ENCODE measurements at regions not wholly inside any gene's neighbourhood (a gene's known extent, or its start where the extent isn't known, plus 50 kb on each side); places are given as distances from the start of the nearest gene placed in this dataset.

DNA sequence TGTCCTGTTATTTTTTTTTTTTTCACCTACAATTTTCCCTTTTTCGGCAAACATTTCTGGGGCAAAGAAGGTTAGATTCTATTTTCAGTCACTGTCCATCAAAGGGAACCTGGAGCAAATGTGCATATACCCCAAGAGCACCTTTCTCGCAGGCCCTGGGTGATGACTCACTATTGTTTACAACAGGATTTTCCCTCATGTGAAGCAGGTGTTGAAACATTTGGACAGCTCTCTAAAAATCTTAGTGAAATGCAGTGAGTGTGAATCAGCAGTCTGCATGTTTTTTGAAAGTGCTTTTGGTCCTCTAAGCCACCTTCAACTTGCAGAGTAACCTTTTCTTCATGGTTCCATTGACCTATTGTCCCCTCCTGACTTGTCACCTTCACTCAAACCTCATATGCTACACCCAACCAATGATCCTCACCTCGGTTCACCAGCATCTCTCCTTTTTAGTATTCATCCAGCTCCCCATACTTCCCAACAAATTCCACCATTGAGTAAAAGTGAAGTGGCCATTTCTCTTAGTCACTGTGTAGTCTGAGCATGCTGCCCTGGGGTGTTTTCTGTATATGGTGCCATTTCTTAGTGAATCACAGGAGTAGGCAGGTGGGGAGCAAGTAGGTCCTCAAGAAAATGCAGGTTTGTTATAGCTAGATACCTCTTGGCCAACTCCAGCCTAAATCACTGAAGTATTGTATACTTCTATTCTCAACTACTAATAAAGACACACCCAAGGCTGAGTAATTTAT lies 260.2 kb downstream of the BMP4 start:
- Histone ChIP-seq H2AFZ (no peak overlapping the region), H3K79me2 (replicated peaks; ENCODE audit: insufficient read depth) (no peaks in the 10 kb centered on the region), H3K27ac (ENCODE audit: low read depth) (no peak overlapping the region), H3F3A (replicated peaks; ENCODE audit: low read depth) (no peaks in the 10 kb centered on the region), H3K9me2 (ENCODE audit: insufficient read depth) (peaks cover 24% of the 10 kb centered on the region), H4K20me1 (replicated peaks; ENCODE audit: insufficient read depth) (no peaks in the 10 kb centered on the region), H3K27me3 (ENCODE audit: insufficient read depth) (no peaks in the 10 kb centered on the region), H3K36me3 (ENCODE audit: insufficient read depth) (no peaks in the 10 kb centered on the region), H3K4me3 (no peak overlapping the region), H3K4me2 (no peak overlapping the region), H3K4me1 (ENCODE audit: insufficient read depth) (no peaks in the 10 kb centered on the region)
- Mint-ChIP-seq H3K27me3 (ENCODE audit: insufficient read depth, low read depth, poor library complexity) (no peaks in the 10 kb centered on the region), H3K9me3 (no peaks in the 10 kb centered on the region), H3K36me3 (ENCODE audit: low read depth) (no peaks in the 10 kb centered on the region), H3K27ac (no peak overlapping the region; the same call in 1 of the 2 replicates), H3K4me3 (no peak overlapping the region), H3K4me1 (no peaks in the 10 kb centered on the region)
- TF ChIP-seq, protein P1, sequence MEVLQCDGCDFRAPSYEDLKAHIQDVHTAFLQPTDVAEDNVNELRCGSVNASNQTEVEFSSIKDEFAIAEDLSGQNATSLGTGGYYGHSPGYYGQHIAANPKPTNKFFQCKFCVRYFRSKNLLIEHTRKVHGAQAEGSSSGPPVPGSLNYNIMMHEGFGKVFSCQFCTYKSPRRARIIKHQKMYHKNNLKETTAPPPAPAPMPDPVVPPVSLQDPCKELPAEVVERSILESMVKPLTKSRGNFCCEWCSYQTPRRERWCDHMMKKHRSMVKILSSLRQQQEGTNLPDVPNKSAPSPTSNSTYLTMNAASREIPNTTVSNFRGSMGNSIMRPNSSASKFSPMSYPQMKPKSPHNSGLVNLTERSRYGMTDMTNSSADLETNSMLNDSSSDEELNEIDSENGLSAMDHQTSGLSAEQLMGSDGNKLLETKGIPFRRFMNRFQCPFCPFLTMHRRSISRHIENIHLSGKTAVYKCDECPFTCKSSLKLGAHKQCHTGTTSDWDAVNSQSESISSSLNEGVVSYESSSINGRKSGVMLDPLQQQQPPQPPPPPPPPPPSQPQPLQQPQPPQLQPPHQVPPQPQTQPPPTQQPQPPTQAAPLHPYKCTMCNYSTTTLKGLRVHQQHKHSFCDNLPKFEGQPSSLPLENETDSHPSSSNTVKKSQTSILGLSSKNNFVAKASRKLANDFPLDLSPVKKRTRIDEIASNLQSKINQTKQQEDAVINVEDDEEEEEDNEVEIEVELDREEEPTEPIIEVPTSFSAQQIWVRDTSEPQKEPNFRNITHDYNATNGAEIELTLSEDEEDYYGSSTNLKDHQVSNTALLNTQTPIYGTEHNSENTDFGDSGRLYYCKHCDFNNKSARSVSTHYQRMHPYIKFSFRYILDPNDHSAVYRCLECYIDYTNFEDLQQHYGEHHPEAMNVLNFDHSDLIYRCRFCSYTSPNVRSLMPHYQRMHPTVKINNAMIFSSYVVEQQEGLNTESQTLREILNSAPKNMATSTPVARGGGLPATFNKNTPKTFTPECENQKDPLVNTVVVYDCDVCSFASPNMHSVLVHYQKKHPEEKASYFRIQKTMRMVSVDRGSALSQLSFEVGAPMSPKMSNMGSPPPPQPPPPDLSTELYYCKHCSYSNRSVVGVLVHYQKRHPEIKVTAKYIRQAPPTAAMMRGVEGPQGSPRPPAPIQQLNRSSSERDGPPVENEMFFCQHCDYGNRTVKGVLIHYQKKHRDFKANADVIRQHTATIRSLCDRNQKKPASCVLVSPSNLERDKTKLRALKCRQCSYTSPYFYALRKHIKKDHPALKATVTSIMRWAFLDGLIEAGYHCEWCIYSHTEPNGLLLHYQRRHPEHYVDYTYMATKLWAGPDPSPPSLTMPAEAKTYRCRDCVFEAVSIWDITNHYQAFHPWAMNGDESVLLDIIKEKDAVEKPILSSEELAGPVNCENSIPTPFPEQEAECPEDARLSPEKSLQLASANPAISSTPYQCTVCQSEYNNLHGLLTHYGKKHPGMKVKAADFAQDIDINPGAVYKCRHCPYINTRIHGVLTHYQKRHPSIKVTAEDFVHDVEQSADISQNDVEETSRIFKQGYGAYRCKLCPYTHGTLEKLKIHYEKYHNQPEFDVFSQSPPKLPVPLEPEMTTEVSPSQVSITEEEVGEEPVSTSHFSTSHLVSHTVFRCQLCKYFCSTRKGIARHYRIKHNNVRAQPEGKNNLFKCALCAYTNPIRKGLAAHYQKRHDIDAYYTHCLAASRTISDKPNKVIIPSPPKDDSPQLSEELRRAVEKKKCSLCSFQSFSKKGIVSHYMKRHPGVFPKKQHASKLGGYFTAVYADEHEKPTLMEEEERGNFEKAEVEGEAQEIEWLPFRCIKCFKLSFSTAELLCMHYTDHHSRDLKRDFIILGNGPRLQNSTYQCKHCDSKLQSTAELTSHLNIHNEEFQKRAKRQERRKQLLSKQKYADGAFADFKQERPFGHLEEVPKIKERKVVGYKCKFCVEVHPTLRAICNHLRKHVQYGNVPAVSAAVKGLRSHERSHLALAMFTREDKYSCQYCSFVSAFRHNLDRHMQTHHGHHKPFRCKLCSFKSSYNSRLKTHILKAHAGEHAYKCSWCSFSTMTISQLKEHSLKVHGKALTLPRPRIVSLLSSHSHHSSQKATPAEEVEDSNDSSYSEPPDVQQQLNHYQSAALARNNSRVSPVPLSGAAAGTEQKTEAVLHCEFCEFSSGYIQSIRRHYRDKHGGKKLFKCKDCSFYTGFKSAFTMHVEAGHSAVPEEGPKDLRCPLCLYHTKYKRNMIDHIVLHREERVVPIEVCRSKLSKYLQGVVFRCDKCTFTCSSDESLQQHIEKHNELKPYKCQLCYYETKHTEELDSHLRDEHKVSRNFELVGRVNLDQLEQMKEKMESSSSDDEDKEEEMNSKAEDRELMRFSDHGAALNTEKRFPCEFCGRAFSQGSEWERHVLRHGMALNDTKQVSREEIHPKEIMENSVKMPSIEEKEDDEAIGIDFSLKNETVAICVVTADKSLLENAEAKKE (CRISPR knock-in tag; IDR thresholded peaks at IDR 0.05) = no peak
- TF ChIP-seq CTCF (conservative IDR thresholded peaks at IDR 0.05; ENCODE audit: low read depth in 2 of 2) (no peak), CREB1 (CRISPR knock-in tag; IDR thresholded peaks at IDR 0.05; ENCODE audit: low read depth) (no peak), NANOG (IDR thresholded peaks at IDR 0.05; ENCODE audit: borderline replicate concordance) (no peak), STAT1 (IDR thresholded peaks at IDR 0.05; ENCODE audit: unreplicated experiment) (no peak), EZH2 (IDR thresholded peaks at IDR 0.05; ENCODE audit: low read depth, unreplicated experiment) (no peak), POLR2AphosphoS5 (IDR thresholded peaks at IDR 0.05; ENCODE audit: low read depth) (no peak), ZNF331 (CRISPR knock-in tag; IDR thresholded peaks at IDR 0.05; ENCODE audit: low read depth) (no peak), JUNB (IDR thresholded peaks at IDR 0.05; ENCODE audit: unreplicated experiment) (no peak), ZNF114 (CRISPR knock-in tag; IDR thresholded peaks at IDR 0.05) (no peak), EZH2phosphoT487 (IDR thresholded peaks at IDR 0.05; ENCODE audit: unreplicated experiment) (no peak)
- TF ChIP-seq, protein P2, sequence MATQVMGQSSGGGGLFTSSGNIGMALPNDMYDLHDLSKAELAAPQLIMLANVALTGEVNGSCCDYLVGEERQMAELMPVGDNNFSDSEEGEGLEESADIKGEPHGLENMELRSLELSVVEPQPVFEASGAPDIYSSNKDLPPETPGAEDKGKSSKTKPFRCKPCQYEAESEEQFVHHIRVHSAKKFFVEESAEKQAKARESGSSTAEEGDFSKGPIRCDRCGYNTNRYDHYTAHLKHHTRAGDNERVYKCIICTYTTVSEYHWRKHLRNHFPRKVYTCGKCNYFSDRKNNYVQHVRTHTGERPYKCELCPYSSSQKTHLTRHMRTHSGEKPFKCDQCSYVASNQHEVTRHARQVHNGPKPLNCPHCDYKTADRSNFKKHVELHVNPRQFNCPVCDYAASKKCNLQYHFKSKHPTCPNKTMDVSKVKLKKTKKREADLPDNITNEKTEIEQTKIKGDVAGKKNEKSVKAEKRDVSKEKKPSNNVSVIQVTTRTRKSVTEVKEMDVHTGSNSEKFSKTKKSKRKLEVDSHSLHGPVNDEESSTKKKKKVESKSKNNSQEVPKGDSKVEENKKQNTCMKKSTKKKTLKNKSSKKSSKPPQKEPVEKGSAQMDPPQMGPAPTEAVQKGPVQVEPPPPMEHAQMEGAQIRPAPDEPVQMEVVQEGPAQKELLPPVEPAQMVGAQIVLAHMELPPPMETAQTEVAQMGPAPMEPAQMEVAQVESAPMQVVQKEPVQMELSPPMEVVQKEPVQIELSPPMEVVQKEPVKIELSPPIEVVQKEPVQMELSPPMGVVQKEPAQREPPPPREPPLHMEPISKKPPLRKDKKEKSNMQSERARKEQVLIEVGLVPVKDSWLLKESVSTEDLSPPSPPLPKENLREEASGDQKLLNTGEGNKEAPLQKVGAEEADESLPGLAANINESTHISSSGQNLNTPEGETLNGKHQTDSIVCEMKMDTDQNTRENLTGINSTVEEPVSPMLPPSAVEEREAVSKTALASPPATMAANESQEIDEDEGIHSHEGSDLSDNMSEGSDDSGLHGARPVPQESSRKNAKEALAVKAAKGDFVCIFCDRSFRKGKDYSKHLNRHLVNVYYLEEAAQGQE (IDR thresholded peaks at IDR 0.05; ENCODE audit: unreplicated experiment) = no peak
- TF ChIP-seq, protein P3, sequence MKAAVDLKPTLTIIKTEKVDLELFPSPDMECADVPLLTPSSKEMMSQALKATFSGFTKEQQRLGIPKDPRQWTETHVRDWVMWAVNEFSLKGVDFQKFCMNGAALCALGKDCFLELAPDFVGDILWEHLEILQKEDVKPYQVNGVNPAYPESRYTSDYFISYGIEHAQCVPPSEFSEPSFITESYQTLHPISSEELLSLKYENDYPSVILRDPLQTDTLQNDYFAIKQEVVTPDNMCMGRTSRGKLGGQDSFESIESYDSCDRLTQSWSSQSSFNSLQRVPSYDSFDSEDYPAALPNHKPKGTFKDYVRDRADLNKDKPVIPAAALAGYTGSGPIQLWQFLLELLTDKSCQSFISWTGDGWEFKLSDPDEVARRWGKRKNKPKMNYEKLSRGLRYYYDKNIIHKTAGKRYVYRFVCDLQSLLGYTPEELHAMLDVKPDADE (IDR thresholded peaks at IDR 0.05) = no peak
- ATAC-seq (no peak), DNase-seq (ENCODE audit: low spot score) (no peak)

Measured in GM23338 (cell line).